RWPE2 (cell line): ENCODE measurements at regions not wholly inside any gene's neighbourhood (a gene's known extent, or its start where the extent isn't known, plus 50 kb on each side); places are given as distances from the start of the nearest gene placed in this dataset.

Source experiments
- ATAC-seq: fragments of 200-7000 bp; cut with Tn5 transposase; 3 replicates; pipeline ENCODE4 v1.9.1; 2021; ENCODE audit warnings: low read depth
- DNase-seq: peaks from one replicate; pipeline ENCODE4 v3.0.0-alpha.2; 2020; ENCODE audit warnings: low spot score
- H3K27ac ChIP-seq: fragments of 450-650 bp; 2 replicates; pipeline ENCODE4 v1.5.1; 2017; ENCODE audit warnings: mild to moderate bottlenecking; ENCODE audit not compliant: poor library complexity, severe bottlenecking
- H3K27me3 ChIP-seq: fragments of 250-450 bp; sonication (Bioruptor Pico); 2 replicates; pipeline ENCODE4 v1.5.1; 2021; ENCODE audit warnings: mild to moderate bottlenecking, moderate library complexity; ENCODE audit not compliant: insufficient read depth, poor library complexity, severe bottlenecking
- H3K36me3 ChIP-seq: fragments of 250-450 bp; sonication (Bioruptor Pico); 2 replicates; pipeline ENCODE4 v1.5.1; 2020; ENCODE audit warnings: low read depth, mild to moderate bottlenecking, moderate library complexity
- H3K4me1 ChIP-seq: fragments of 250-450 bp; sonication (Bioruptor Pico); 2 replicates; pipeline ENCODE4 v1.5.1; 2021; ENCODE audit warnings: mild to moderate bottlenecking, moderate library complexity; ENCODE audit not compliant: insufficient read depth, poor library complexity, severe bottlenecking
- H3K4me3 ChIP-seq: fragments of 250-450 bp; sonication (Bioruptor Pico); 2 replicates; pipeline ENCODE4 v1.5.1; 2021; ENCODE audit warnings: mild to moderate bottlenecking, moderate library complexity; ENCODE audit not compliant: severe bottlenecking
- H3K9me3 ChIP-seq: fragments of 250-450 bp; sonication (Bioruptor Pico); 2 replicates; pipeline ENCODE4 v1.5.1; 2021; ENCODE audit warnings: mild to moderate bottlenecking, moderate library complexity; ENCODE audit not compliant: severe bottlenecking
- CTCF ChIP-seq: fragments of 450-650 bp; IDR thresholded peaks from one replicate; pipeline ENCODE4 v1.5.1; 2017; ENCODE audit warnings: mild to moderate bottlenecking, moderate library complexity; ENCODE audit not compliant: poor library complexity, severe bottlenecking

GRCh38 chr11:92787638-92788037 is 181.8 kb upstream of the MTNR1B start:
- H3K4me3 ChIP-seq = no peak overlapping the region
- H3K27ac ChIP-seq = no peak overlapping the region
- no peaks in the 10 kb centered on the region for H3K9me3 ChIP-seq
- ATAC-seq = no peak
- DNase-seq = no peak
- no peaks in the 10 kb centered on the region for H3K4me1 ChIP-seq
- no peaks in the 10 kb centered on the region for H3K36me3 ChIP-seq
- no peak for TF ChIP-seq CTCF
- H3K27me3 ChIP-seq = no peaks in the 10 kb centered on the region

GRCh38 chr11:92789761-92790160 is 179.7 kb upstream of the MTNR1B start:
- ATAC-seq (no peak), DNase-seq (no peak)
- no peaks in the 10 kb centered on the region for H3K9me3 ChIP-seq
- no peak for TF ChIP-seq CTCF
- no peak overlapping the region for H3K4me3 ChIP-seq
- H3K27ac ChIP-seq = no peak overlapping the region
- H3K27me3 ChIP-seq = no peaks in the 10 kb centered on the region
- H3K4me1 ChIP-seq = no peaks in the 10 kb centered on the region
- H3K36me3 ChIP-seq = no peaks in the 10 kb centered on the region

GRCh38 chr11:92790366-92790765 is 179.1 kb upstream of the MTNR1B start:
- Histone ChIP-seq H3K4me3 (no peak overlapping the region), H3K36me3 (no peaks in the 10 kb centered on the region), H3K9me3 (no peaks in the 10 kb centered on the region), H3K27ac (no peak overlapping the region), H3K27me3 (no peaks in the 10 kb centered on the region), H3K4me1 (no peaks in the 10 kb centered on the region)
- ATAC-seq (no peak), DNase-seq (no peak)
- TF ChIP-seq CTCF = no peak

GRCh38 chr11:92790926-92791616 is 178.4 kb upstream of the MTNR1B start:
- H3K36me3 ChIP-seq = no peaks in the 10 kb centered on the region
- TF ChIP-seq CTCF = no peak

GRCh38 chr11:92791886-92792285 is 177.6 kb upstream of the MTNR1B start:
- no peaks in the 10 kb centered on the region for H3K4me1 ChIP-seq
- H3K36me3 ChIP-seq = no peaks in the 10 kb centered on the region
- TF ChIP-seq CTCF = no peak
- no peak overlapping the region for H3K27ac ChIP-seq
- H3K9me3 ChIP-seq = no peaks in the 10 kb centered on the region
- no peaks in the 10 kb centered on the region for H3K27me3 ChIP-seq
- ATAC-seq (no peak), DNase-seq (no peak)
- H3K4me3 ChIP-seq = no peak overlapping the region

More at GRCh38 chr11:92790926-92791616, 178.4 kb upstream of the MTNR1B start:
- ATAC-seq = no peak
- H3K27ac ChIP-seq = no peak overlapping the region
- H3K4me3 ChIP-seq = no peak overlapping the region
- no peak for DNase-seq
- no peaks in the 10 kb centered on the region for H3K4me1 ChIP-seq
- no peaks in the 10 kb centered on the region for H3K27me3 ChIP-seq
- H3K9me3 ChIP-seq = no peaks in the 10 kb centered on the region
